GM19238 (cell line): ENCODE measurements at regions not wholly inside any gene's neighbourhood (a gene's known extent, or its start where the extent isn't known, plus 50 kb on each side); places are given as distances from the start of the nearest gene placed in this dataset.
"Not testable (repeated sequence)": the region's sequence is repeated elsewhere in the genome, so short reads cannot be mapped to it uniquely, and the experiment has no call there.

Experiments
- DNase-seq: peaks from one replicate; pipeline ENCODE4 v3.0.0; 2011; ENCODE audit warnings: low spot score; ENCODE audit not compliant: insufficient read length

DNA sequence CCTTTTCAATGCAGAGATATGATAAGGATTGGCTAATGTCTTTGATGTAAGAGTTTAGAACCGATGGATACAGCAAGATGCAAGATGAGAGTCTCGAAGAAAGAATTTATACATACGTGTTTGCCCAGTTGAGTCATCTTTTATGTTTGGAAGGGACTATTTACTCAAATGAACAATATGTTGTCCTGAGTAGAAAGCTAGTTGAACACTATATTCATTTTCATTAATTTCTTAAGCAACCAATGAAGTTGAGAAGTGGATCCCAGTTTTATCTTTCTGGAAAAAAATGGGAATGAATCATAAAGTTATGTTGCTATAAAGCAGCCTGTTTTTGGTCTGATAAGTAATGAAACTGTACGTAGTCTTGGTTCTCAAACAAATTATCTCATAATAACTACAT, 1431.7 kb upstream of the FLRT2 start:
- no peak for DNase-seq

DNA sequence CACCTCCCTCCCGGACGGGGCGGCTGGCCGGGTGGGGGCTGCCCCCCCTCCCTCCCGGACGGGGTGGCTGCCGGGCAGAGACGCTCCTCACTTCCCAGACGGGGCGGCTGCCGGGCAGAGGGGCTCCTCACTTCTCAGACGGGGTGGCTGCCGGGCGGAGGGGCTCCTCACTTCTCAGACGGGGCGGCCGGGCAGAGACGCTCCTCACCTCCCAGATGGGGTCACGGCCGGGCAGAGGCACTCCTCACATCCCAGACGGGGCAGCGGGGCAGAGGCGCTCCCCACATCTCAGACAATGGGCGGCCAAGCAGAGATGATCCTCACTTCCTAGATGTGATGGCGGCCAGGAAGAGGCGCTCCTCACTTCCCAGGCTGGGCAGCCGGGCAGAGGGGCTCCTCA, 1430.4 kb upstream of the FLRT2 start:
- DNase-seq, result not testable (repeated sequence)

DNA sequence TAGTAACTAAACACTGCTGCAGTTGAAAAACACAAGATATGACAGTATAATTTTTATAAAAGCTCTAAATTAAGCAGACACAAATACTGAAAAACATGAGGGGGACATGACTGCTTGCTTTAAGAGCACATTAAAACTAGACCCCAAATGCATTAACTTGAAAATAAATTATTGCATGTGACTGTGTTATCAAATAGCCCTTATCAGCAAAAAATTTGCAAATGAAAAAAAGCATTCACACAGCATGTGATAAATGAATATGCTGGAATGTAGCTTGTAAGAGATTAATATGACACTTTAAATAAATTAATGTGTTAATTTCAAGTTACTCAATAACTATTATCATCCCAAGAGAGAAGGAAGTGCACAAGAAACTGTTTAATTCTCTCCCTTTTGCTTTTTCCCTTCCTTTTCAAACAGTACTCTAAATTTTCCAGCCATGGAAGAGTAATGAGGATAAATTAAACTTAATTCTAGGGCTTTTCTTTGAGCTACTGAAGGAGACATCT, 1422.1 kb upstream of the FLRT2 start:
- no peak for DNase-seq

DNA sequence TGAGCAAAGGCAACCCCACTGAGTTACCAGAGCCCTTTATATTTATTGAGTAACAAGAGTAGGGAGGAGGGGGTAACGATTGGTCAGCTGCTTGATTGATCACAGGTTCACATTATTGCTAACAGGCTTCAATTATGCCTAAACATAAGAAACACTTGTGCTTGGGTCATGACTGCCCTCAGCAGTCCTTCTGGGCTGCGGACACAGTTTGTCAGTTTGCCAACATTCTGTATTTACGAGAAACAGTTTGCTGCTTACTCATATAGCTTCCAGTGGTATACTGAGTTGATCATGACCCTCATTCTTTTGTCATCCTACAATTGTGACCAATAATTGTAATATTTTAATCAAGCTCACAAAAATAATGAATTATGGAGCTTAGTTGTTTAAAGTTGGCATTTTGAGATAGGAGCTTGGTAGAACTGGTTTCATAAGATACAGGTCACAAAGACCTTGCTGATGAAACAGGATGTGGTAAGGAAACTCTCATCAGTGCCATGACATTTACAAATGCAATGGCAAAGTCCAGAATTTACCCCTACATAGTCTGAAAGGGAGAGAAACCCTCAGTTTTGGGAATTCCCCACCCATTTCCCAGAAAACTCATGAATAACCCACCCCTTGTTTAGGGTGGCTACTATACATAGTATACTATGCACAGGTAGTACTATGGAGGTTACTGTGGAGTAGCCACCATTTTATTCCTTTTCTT, 1421.0 kb upstream of the FLRT2 start:
- no peak for DNase-seq

DNA sequence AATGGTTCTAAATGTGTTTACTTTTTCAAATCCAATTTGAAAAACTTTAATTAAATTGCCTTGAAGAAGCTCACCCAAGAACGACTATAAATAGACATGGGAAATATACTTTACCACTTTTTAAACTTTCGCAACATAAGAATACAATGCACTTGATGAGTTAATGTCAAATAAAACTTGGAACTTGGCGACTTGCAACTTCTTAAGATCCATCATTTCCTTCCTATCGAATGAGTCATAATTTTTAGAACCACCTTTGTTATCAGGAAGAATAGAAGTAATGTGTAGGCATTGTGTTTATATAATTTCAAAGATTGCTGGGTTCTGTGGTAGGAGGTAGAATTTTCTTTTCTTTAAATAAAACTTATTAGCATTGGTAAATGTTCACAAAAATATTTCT, 1417.4 kb upstream of the FLRT2 start:
- DNase-seq, result no peak

DNA sequence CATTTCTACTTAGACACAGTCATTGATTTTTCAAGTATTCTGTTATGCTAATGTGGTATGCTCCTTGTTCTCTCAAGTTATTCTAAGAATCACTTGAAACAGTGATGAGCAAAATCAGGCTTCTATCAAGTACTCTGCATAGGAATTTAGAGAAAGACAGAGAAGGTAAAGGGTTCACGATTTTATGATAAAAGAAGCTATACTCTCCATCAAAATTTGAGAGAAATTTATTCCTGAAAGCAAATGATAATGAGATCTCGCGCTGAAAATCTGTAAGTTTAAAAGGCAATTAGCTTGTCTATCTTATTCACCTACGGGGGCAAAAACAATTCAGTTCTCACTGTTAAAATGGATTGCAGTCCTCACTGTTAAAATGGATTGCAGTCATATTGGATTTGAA, 1404.3 kb upstream of the FLRT2 start:
- DNase-seq, result no peak

DNA sequence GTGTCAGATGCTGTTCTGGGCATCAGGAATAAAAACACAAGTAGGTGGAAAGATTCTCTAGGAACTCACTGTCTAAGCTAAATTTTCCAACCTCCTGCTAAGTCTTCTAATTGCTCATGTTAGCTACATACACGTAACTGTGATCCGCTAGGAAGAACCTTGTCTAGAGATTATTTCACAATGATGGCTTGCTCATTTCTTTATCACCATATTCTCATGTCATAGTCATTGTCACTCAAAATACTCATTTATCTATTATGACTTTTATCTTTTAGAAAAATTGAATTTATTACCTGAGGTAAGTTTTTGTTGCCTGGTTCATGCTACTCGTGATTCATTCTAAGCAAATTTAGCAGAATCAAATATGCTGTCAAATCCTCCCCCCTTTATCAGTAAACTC, 1402.4 kb upstream of the FLRT2 start:
- no peak for DNase-seq

DNA sequence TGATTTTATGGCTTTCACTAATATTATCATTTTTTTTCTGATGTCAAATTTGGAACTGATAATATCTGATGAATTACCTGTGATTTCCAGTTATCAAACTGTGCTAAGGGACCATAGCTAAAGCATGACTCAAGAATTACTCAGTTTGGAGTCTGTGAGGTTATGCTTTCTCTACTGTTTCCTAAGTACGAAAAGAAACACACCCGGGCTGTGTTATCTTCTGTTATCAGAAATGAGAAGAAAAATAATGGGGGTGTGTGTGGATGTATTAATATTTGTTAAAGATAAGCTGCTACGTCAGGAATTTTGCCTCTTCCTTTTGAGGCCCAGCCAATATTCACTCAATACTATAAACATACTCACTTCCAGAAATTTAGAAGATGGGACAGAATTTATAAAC, 1401.9 kb upstream of the FLRT2 start:
- no peak for DNase-seq

DNA sequence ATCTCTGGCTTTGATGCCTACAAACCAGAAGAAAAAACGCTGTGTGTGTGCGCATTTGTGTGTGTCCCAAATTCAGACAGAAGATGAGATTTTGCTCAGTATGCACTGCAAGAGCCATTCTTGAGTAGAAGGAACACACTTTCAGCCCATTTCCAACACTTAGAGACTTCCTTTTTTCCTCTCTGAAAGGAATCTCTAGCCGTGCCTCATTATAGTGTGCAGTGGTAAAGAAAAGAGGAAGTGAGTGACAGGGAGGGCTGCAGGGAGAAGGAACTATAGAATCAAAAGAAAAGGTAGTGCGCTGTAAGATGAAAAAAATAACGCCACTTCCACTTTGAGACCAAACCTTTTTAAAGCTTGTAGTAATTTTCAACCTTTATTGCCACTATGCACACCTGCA, 1400.9 kb upstream of the FLRT2 start:
- DNase-seq, result no peak

DNA sequence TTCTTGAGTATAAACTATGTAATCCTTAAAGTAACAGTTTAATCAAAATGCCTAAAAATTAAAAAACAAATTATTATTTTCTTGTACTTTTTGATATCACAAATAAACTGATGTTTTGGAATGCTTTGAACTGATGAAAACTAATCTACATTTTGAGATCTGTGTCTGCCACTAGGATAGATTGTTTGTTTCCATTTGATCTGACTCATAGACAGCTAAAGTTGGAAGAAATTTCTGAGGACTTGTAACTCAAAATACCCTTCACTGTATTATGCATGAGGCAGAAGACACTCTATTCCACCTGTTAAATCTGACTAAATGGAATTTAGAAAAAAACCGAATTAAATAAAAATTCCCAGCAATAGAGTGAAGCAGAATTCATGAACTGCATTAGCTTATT, 1400.0 kb upstream of the FLRT2 start:
- no peak for DNase-seq

DNA sequence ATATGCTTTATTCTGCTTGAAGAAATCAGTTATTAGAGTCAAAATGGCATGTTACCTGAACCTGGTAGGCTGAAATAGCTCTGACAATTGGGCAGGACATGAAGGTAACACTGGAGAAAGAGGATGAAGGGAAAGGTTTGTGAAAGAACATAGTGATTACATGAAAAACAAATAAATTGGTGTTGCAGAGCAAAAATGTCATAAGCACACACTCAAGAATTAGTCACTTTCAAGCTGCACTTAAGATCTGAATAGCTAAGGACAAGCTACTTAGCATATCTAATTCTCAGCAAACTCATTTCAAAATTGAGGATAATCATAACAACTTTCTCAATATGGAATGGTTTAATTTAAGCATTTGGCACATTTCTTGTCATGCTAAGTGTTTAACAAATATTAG, 1398.0 kb upstream of the FLRT2 start:
- no peak for DNase-seq

DNA sequence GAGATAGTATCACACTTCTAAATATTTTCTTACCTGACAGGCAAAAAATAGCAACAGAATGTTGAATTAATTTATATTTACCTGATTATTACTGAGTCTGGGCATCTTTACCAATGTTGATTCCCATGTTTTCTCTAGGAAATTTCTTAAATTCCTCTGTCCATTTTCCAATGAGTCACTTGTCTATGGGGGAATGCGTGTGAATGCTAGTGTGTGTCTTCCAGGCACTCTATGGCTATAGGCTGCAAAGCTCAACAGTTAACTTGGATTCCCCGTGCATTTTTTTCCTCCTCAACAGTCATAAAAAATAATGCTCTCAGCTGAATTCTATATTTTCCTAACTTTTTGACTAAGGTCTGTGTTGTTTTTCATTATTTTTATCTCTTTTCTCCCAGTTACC, 1385.8 kb upstream of the FLRT2 start:
- DNase-seq, result no peak

DNA sequence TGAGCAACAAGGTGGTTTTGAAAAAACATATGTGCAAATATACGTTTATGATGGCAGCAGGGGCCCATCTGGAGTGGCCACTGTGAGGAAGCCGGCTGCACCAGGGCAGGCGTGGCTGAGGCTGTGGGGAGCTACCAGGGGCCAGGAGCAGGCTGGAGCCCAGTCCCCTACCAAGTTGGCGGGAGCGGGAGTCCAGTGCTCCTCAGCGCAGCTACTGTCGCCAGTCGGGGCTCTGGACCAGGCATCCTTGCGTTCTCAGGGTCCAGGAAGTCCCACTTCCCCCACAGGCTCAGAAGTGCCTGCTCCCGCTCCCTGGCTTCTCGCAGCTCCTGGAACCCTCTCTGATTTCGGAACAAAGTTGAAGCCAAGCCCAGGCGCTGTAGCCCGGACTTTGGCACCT, 1377.5 kb upstream of the FLRT2 start:
- no peak for DNase-seq

DNA sequence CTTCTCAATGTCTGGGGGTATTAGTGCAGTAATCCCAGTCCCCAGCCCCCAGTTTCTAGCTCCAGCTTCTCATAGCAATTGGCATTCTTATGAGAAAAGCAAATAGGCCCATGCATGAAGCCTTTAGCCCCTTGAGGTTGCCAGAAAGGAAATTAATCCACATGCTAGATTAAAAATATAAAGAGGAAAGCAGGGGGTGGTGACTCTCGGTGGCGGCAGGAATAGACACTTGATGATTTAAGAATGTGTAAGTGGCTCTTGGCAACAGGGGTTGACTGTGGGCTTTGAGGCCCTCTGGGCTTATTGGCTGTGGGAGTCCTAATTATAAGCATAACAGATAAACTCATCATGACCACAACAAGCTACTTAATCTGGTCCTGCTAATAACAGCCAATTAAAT, 1367.3 kb upstream of the FLRT2 start:
- no peak for DNase-seq

DNA sequence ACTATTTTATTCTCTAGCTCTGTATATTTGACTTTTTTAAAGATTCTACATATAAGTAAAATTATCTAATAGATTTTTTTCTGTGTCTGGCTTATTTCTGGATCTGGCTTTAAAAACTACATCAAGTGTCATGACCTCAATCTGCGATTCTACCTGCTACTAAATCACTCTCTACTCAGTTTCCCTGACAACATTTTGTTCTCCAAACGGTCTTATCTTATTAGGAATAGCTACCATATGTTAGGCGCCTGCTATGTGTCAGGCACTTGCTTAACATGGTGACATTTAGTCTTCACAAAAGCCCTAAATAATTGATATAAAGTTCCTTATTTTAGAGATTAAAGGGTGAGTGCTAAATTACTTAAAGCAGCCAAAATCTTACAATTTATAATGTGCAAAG, 1362.9 kb upstream of the FLRT2 start:
- DNase-seq, result no peak

DNA sequence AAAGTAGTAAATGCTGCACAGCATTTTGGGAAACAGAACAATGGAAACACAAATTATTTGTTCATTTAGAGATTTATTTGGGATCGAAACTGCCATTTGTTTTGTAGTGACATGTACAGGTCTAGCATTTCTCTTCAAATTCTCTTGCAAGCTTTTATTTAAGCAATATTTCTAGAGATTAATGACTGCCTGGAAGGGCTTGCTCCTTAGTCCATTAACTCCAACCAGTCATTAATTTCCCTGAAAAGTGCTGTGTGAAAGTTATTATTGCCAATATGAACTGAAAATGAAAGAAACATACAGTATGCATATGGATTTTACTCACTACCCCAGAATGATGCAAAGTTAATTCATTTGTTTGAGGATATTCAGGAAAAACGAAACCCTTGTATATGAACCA, 1349.6 kb upstream of the FLRT2 start:
- DNase-seq, result no peak

DNA sequence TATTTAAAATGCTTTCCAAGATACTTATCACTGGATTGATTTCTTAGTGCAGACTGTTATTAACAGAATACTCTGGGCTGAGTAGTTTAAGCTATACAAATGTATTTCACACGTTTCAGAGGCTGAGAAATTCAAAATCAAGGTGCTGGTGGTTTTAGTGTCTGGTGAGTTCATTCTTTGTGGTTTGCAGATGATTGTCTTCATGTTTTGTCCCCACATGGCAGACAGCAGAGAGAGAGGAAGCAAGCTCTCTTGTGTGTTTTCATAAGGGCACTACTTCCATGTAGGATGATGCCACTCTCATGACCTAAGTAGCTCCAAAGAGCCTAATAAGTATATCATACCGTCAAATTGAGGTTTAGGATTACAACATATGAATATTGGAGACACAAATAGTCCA, 1348.9 kb upstream of the FLRT2 start:
- no peak for DNase-seq

DNA sequence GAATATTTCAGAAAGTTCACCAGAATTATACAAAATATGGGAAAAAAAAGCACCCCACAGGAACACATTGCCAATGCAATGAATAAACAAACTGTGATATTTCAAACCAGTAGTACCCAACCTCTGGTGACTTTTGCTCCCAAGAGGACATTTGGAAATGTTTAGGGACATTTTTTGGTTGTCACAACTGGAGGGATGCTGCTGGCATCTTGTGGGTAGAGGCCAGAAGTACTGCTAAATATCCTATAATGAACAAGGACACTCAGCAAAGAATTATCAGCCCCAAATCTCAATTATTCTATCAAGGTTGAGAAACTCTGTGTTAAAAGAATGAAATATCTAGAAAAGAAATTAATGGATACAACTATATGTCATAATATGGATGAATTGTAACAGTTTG, 1334.4 kb upstream of the FLRT2 start:
- no peak for DNase-seq

DNA sequence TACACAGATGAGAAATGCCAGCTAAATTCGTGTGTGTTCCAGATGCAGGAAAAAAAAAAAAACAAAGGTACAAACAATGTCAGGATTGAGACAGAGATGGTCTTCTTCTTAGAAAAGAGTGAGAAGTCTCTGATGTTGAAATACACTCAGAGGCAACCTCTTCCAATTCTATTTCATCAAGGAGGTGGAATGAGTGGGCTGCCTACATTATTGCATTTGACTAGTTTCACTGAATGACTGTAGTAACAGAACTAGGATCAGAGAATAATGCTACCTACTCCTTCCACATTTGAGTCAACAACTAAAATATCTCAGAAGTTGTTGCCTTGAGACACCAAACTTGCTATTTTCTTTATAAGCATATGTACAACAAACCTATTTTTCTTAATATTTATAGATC, 1332.2 kb upstream of the FLRT2 start:
- DNase-seq, result no peak

DNA sequence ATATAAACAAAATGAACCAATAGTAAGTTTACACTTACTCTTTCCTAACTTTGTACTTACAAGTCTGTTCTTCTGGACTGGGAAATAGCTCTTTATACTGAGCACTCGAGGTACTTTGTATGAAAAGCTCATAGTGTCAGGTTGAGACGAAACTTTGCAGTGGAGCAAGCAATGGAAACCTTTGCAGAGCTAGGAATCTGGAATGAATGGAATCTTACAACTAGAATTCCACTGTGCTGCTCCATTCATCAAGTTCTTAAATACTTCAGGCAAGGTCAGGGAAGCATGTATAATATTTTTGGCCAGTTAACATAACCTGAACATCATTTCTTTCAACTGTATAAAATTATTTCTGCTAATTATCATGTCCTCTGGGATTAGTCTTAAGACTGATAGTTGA, 1327.5 kb upstream of the FLRT2 start:
- no peak for DNase-seq

DNA sequence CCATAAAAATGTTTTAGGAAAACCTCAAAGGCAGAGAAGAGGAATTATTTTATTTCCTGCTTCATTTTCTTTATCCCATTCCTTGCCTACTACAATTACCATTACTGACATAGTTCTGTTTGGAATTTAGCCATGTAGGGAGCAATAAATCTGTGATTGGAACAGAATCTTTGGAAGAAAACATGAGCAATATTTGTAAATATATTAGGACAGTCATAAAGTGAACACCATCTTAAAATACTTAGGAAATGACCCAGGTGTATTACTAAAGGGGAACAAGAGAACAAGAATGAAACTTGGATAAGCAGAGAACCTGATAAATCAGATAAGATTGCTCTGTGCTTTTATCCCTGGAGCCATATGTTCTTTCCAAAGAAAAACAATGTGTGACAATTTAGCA, 1326.0 kb upstream of the FLRT2 start:
- no peak for DNase-seq

DNA sequence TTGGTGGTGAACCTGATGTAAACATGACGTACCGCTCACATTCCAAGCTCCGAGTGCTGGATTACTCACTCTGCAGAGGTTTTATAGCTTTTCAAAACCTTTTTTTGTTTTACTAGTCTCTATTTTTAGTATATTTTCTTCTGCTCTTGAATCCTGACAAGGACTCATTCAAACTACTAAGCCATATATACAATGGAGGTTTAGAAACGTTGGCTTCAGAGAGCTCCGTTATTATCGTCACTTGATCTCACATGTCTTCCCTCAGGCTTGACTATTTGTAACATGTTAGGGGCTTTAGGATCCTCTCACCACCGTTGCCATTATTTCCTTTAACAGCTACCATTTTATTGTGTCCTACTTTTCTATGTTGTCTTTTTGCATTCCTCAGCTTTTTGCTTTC, 1321.5 kb upstream of the FLRT2 start:
- DNase-seq, result no peak

DNA sequence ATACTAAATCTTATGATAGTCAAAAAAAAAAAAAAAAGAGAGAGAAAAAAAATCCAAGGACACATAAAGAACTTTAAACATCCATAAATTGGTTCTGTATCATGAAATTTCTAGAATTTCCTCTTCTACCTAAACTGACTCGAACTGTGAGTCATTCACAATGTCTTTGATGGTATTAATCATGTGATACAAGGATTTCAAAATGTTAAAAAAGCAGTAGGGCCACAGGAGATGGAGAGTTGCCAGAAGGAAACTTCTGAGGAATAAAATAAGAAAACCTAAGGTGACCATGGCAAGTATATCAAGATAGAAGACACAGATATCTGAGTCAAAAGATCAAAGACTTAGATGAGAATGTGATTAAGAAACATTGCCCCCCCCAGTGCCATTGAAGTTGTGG, 1320.9 kb upstream of the FLRT2 start:
- DNase-seq, result no peak

DNA sequence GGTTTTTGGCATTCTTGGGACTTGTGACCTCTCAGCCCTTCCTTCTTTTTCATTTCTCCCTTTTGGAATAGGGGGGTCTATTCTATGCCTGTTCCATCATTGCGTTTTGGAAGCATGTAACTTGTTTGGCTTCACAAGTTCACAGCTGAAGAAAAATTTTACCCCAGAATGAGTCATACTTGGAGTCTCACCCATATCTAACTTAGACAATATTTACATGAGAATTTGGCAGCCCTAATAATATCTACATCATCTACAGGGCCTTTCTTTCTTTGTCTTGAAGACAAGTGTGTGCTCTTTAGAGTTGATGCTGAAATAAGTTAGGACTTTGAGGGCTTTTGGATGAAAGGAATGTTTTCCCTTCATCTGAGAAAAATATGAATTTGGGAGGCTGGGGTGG, 1312.9 kb upstream of the FLRT2 start:
- no peak for DNase-seq
